HAP-1 (cell line): ENCODE measurements at regions not wholly inside any gene's neighbourhood (a gene's known extent, or its start where the extent isn't known, plus 50 kb on each side); places are given as distances from the start of the nearest gene placed in this dataset.

Source experiments
- DNase-seq, 2 experiments: peaks; one replicate each; pipeline ENCODE4 v3.0.0-alpha.2; 2016 to 2020; ENCODE audit warnings: low spot score in 2 of 2
- H3K27me3 ChIP-seq: fragments of 250-450 bp; sonication (Bioruptor Pico); 2 replicates; pipeline ENCODE4 v1.5.1; 2020; ENCODE audit warnings: low read depth, mild to moderate bottlenecking, moderate library complexity
- H3K36me3 ChIP-seq: fragments of 250-450 bp; sonication (Bioruptor Pico); replicated peaks from 2 replicates; pipeline ENCODE4 v1.5.1; 2020; ENCODE audit warnings: mild to moderate bottlenecking
- H3K4me1 ChIP-seq: fragments of 250-450 bp; sonication (Bioruptor Pico); 2 replicates; pipeline ENCODE4 v1.5.1; 2020; ENCODE audit warnings: mild to moderate bottlenecking
- H3K4me3 ChIP-seq: fragments of 250-450 bp; sonication (Bioruptor Pico); 2 replicates; pipeline ENCODE4 v1.5.1; 2020; ENCODE audit warnings: mild to moderate bottlenecking, moderate library complexity
- H3K9me3 ChIP-seq: fragments of 250-450 bp; sonication (Bioruptor Pico); 2 replicates; pipeline ENCODE4 v1.5.1; 2020; ENCODE audit warnings: mild to moderate bottlenecking, moderate library complexity
- in situ Hi-C: fragments of 300-500 bp; cut with MboI; formaldehyde crosslinking; loops from 3 replicates; pipeline ENCODE4 v1.14.3; 2020; ENCODE audit warnings: low sequenced_read_pairs, inconsistent platforms, mixed read lengths

DNA sequence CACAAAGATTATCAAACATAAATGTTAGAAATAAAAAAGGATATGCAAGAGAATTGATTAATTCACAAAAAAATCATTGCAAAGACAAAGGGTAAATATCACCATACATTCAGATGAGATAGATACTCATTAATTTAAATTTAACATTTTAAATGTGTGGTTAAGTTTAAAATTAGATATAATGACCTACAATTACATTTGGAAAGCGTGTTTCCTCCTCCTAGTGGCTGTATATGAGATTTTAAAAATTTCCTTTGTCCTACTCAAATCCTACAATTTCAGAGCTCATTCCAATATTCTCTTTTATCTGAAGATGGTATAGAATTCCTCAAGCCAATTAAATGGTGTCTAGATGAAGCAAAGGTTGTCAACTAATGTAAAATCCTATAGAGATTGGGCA is 169.2 kb upstream of the CDH8 start:
- no peaks in the 10 kb centered on the region for H3K4me1 ChIP-seq
- no peaks in the 10 kb centered on the region for H3K36me3 ChIP-seq
- H3K27me3 ChIP-seq, result no peaks in the 10 kb centered on the region
- no peak for DNase-seq
- H3K4me3 ChIP-seq, result no peak overlapping the region
- in situ Hi-C loops, result loop anchor here (25.0 kb wide), 1 partner anchor 1082 kb away; no protein-coding TSS in a partner anchor
- no peaks in the 10 kb centered on the region; the same call in 1 of the 2 replicates for H3K9me3 ChIP-seq

DNA sequence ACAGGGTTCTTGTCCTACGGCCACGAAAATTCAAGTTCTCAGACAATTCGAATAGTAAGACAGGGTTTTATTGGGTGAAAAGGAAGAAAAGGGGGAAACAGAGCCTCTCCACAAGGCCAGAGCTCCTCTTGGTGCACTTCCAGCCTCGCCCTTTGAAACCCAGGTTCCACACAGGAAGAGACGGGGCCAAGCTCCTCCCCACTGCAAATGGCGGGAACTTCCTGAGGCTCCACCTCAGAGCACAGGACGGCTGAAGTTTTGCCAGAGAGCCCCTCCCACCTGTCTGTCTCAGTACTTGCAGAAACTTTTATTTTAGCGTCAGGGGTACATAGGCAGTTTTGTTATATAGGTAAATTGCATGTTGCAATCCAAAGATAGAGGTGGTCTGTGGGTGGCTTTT is 165.7 kb upstream of the CDH8 start:
- Histone ChIP-seq H3K9me3 (no peaks in the 10 kb centered on the region), H3K4me3 (no peak overlapping the region), H3K27me3 (no peaks in the 10 kb centered on the region), H3K4me1 (no peaks in the 10 kb centered on the region), H3K36me3 (no peaks in the 10 kb centered on the region)
- in situ Hi-C loops, result loop anchor here (25.0 kb wide), 1 partner anchor 1085 kb away; no protein-coding TSS in a partner anchor
- no peak for DNase-seq

GRCh38 chr16:62194828-62195227 is 158.6 kb upstream of the CDH8 start:
- Histone ChIP-seq H3K9me3 (no peaks in the 10 kb centered on the region), H3K4me1 (no peaks in the 10 kb centered on the region), H3K4me3 (no peak overlapping the region), H3K36me3 (no peaks in the 10 kb centered on the region), H3K27me3 (no peaks in the 10 kb centered on the region)
- in situ Hi-C loops, result no loop called here
- DNase-seq, result peak; percentile 56 to 85

DNA sequence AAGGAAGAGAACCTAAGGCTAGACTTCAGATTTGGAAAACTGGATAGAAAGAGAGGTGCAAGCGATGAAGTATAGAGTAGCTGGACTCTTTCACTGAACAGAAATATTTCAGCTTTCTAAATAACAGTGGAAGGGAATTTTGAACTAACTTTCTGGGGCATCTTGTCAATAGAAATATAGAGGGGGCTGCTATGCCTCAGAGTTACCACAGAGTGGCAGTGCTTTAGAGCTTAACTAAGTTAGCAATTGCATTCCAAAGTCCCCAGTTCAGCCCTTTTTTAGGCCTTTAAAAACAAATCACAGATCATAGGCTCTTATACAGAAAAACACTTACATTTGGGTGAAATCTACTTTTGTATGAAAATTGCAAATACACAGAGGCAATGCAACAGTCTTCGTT is 154.2 kb upstream of the CDH8 start:
- DNase-seq, result peak; percentile 18 to 66
- Histone ChIP-seq H3K4me1 (no peaks in the 10 kb centered on the region), H3K36me3 (no peaks in the 10 kb centered on the region), H3K9me3 (no peaks in the 10 kb centered on the region), H3K4me3 (no peak overlapping the region), H3K27me3 (no peaks in the 10 kb centered on the region)
- in situ Hi-C loops, result no loop called here

DNA sequence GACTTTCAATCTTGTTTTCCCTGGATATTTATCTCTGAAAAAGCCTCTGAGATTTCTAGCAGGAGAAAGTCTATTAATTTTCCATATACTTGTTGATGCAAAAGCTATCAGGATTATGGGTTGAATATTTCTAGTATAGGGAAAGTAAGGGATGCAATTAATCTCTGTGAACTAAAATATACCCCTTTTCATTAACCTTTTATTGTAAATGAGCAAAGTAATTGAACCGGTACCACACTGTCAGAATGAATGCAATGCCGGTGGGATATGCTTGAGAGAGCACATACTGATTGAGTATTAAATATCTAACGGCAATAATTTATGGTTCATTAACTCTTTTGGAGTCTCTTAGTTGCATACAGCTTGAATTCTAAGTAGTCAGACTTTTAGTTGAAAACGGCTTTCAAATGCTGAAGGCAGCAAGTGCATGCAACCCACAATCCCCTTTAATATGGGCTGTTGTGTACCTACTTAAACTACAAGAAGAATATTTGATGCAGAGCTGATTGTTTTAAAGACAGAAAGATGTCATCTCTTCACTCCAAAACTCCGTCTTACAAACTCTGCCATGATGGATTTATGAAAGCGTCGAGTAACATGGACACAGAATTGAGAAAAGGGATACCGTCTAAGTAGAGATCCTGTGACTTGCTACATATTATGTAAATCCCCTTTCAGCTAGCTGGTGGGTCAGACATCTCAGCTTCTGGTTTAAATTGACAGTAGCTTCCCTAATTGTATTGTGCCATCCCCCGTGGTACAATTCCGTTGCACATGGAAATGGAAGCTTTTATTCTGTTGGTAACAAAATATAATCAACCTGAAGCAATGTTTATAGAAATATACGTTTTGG is 141.3 kb upstream of the CDH8 start:
- DNase-seq, result no peak
- H3K4me1 ChIP-seq, result no peaks in the 10 kb centered on the region
- H3K36me3 ChIP-seq, result no peaks in the 10 kb centered on the region
- H3K4me3 ChIP-seq, result no peak overlapping the region
- no peaks in the 10 kb centered on the region for H3K9me3 ChIP-seq
- no peaks in the 10 kb centered on the region; the same call in 1 of the 2 replicates for H3K27me3 ChIP-seq
- in situ Hi-C loops, result no loop called here

DNA sequence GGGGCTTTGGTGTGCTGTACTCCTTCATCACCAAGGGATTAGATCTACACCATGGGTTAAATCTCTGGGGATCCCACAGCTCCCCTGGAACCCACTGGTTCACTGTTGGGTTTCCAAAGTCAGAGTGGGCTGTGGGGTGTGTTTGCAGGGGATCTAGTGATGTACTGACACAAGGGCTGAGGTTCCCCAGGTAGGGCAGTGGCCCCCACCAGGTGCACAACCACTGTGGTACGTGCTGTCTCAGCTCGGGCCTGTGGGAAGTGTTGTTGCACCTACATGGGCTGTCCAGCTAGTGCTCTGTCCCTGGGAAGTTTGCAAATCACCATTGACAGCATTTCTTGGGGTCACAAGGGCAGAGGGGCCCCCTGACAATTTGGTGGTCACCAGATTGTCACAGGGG is 134.4 kb upstream of the CDH8 start:
- Histone ChIP-seq H3K4me3 (no peak overlapping the region), H3K4me1 (no peaks in the 10 kb centered on the region), H3K9me3 (no peaks in the 10 kb centered on the region), H3K36me3 (no peaks in the 10 kb centered on the region), H3K27me3 (no peaks in the 10 kb centered on the region)
- in situ Hi-C loops, result no loop called here
- no peak for DNase-seq

GRCh38 chr16:62167551-62167950 is 131.3 kb upstream of the CDH8 start:
- Histone ChIP-seq H3K36me3 (no peaks in the 10 kb centered on the region), H3K4me3 (no peak overlapping the region), H3K9me3 (no peaks in the 10 kb centered on the region), H3K27me3 (no peaks in the 10 kb centered on the region), H3K4me1 (no peaks in the 10 kb centered on the region)
- no peak for DNase-seq
- in situ Hi-C loops, result no loop called here

DNA sequence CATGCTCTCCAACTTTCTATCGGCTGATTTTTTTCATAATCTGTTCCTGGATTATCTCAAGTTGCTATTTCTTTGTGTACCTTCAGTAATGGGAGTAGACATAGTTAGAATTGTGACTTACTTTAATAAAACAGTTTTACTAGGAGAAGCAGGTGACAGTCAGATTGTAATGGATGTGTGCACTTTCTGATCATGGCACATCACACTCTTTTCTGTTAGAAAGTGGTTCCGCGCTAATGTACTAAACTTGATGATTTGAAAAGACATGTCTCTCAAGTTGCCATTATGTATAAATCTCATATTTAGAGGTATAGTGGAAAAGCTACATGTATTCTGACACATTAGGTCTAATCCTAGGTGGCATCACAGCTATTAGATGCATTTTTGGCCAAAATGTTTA is 121.3 kb upstream of the CDH8 start:
- H3K4me3 ChIP-seq, result no peak overlapping the region
- no peaks in the 10 kb centered on the region for H3K9me3 ChIP-seq
- in situ Hi-C loops, result no loop called here
- no peaks in the 10 kb centered on the region; the same call in 1 of the 2 replicates for H3K27me3 ChIP-seq
- H3K4me1 ChIP-seq, result no peaks in the 10 kb centered on the region
- no peak for DNase-seq
- H3K36me3 ChIP-seq, result no peaks in the 10 kb centered on the region

GRCh38 chr16:62156971-62157370 is 120.7 kb upstream of the CDH8 start:
- in situ Hi-C loops, result no loop called here
- Histone ChIP-seq H3K27me3 (no peaks in the 10 kb centered on the region; the same call in 1 of the 2 replicates), H3K36me3 (no peaks in the 10 kb centered on the region), H3K9me3 (no peaks in the 10 kb centered on the region), H3K4me3 (no peak overlapping the region), H3K4me1 (no peaks in the 10 kb centered on the region)
- no peak for DNase-seq

DNA sequence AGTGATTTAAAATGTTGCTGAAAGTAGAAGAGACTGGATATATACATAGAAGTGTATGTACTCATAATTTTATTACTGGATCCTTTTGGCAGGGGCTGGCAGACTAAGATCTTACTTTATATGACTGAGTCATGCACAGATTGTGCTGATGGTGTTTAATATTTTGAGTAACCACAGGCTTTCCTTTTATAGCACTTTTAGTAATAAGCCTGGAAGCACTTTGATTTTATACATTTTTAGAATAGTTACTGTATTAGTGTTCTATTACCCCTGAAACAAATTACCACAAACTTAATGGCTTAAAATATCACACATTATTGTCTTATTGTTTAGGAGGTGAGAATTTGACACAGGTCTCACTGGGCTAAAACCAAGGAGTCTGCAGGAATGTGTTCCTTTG is 113.4 kb upstream of the CDH8 start:
- no peaks in the 10 kb centered on the region for H3K4me1 ChIP-seq
- no peaks in the 10 kb centered on the region; the same call in 1 of the 2 replicates for H3K27me3 ChIP-seq
- in situ Hi-C loops, result no loop called here
- DNase-seq, result no peak
- no peak overlapping the region for H3K4me3 ChIP-seq
- no peaks in the 10 kb centered on the region for H3K36me3 ChIP-seq
- no peaks in the 10 kb centered on the region for H3K9me3 ChIP-seq

DNA sequence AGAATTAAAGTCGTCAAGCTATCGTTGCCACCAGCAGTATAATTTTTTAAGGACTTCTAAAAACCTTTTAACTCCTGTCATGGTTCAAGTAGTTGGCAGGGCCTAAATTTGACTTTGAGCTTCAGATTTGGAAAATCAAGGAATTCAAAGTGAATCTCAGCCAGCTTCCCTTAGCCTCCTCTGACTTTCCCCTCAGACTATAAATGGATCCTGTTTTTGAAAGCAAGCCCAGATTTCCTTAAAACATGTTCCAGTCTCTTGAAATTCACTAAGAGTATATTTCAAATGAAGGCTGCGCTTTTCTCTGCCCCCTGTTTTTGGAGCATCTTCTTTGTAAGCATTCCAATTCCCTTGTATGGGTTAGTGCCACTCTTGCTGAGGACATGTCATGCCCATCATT is 101.8 kb upstream of the CDH8 start:
- in situ Hi-C loops, result no loop called here
- no peak for DNase-seq
- Histone ChIP-seq H3K36me3 (no peaks in the 10 kb centered on the region), H3K9me3 (no peaks in the 10 kb centered on the region; the same call in 1 of the 2 replicates), H3K27me3 (no peaks in the 10 kb centered on the region), H3K4me1 (no peaks in the 10 kb centered on the region), H3K4me3 (no peak overlapping the region)

DNA sequence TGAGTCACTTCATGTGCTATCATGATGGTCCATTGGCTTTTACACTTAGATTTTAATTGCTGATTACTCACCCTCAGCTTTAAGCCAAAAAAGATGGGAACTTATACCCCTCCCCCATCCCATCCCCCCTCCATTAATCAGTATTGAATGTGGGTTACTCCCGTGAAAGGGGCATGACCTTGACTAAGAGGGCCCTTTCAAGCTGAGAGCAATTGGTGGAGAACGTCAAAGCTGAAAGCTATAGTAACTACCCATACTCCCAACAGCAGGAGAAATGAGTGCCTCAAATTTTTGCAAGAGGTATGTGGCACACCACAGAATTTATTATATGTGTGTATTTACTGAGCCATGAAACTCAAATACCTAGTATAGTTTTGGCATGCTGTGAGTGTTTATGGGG is 99.7 kb upstream of the CDH8 start:
- Histone ChIP-seq H3K36me3 (no peaks in the 10 kb centered on the region), H3K9me3 (no peaks in the 10 kb centered on the region; the same call in 1 of the 2 replicates), H3K4me1 (no peaks in the 10 kb centered on the region), H3K27me3 (no peaks in the 10 kb centered on the region), H3K4me3 (no peak overlapping the region)
- no peak for DNase-seq
- in situ Hi-C loops, result no loop called here

DNA sequence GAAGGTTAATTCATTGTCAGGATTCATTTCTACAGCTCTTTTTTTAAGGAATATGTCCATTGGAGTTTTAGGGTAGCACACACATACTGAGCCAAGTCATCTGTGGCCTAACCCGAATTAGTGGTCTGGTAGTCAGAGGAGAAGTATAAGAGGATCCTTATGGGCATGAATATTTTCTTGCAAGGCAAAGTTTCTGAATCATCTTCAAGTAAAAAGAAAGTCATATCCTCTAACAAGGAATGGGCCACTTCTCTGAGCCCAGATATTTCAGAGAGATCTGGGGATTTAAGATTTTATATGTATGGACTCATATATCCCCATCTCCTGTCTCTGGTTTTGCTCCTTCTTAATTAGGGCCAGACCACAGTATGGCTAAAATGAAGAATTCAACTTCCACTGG is 99.2 kb upstream of the CDH8 start:
- no peaks in the 10 kb centered on the region; the same call in 1 of the 2 replicates for H3K9me3 ChIP-seq
- in situ Hi-C loops, result no loop called here
- no peaks in the 10 kb centered on the region for H3K4me1 ChIP-seq
- no peak for DNase-seq
- H3K36me3 ChIP-seq, result no peaks in the 10 kb centered on the region
- H3K27me3 ChIP-seq, result no peaks in the 10 kb centered on the region
- H3K4me3 ChIP-seq, result no peak overlapping the region

- H3K4me1 ChIP-seq, result no peaks in the 10 kb centered on the region
- in situ Hi-C loops, result no loop called here
- no peak overlapping the region for H3K4me3 ChIP-seq
- no peaks in the 10 kb centered on the region; the same call in 1 of the 2 replicates for H3K9me3 ChIP-seq
- DNase-seq, result no peak
- H3K36me3 ChIP-seq, result no peaks in the 10 kb centered on the region
- no peaks in the 10 kb centered on the region for H3K27me3 ChIP-seq
Measured at GRCh38 chr16:62130101-62130500, 93.9 kb upstream of the CDH8 start.
